ENCODE measurements at regions not wholly inside any gene's neighbourhood (a gene's known extent, or its start where the extent isn't known, plus 50 kb on each side); places are given as distances from the start of the nearest gene placed in this dataset.
"Not testable (repeated sequence)": the region's sequence is repeated elsewhere in the genome, so short reads cannot be mapped to it uniquely, and the experiment has no call there.

GRCh38 chr5:115751176-115751575 lies 65.3 kb downstream of the CDO1 start:
- H3K36me3 ChIP-seq = no peaks in the 10 kb centered on the region
- DNase-seq = no peak
- H3K4me3 ChIP-seq = no peak overlapping the region
- no peaks in the 10 kb centered on the region for H3K9me3 ChIP-seq
- 66 to 74% (median 69%) methylated on average over 2 of the region's 2 CpGs for WGBS, 4 donors
- no peak overlapping the region for H3K27ac ChIP-seq
- H3K4me1 ChIP-seq = no peaks in the 10 kb centered on the region
- H3K27me3 ChIP-seq = no peaks in the 10 kb centered on the region
- intact Hi-C loops (cut with DNase I) = no loop called here
- TF ChIP-seq CTCF (IDR thresholded peaks at IDR 0.05) = no peak
- TF ChIP-seq POLR2A (IDR thresholded peaks at IDR 0.05) = no peak
- no peak for ATAC-seq

- DNase-seq = no peak
- Histone ChIP-seq H3K4me1 (no peaks in the 10 kb centered on the region), H3K36me3 (no peaks in the 10 kb centered on the region), H3K27ac (no peak overlapping the region), H3K4me3 (no peak overlapping the region), H3K27me3 (no peaks in the 10 kb centered on the region), H3K9me3 (peaks cover 0 to 16% (median 4%) of the 10 kb centered on the region in 12 donors)
- no peak for TF ChIP-seq POLR2A (IDR thresholded peaks at IDR 0.05)
- no peak for TF ChIP-seq CTCF (IDR thresholded peaks at IDR 0.05)
- ATAC-seq = no peak
- intact Hi-C loops (cut with DNase I) = no loop called here
- WGBS, 4 donors = 36 to 51% (median 37%) methylated on average over 1 of the region's 1 CpG
Observed at GRCh38 chr5:115749016-115749415, 67.4 kb downstream of the CDO1 start.

GRCh38 chr5:115739245-115739644 lies 77.2 kb downstream of the CDO1 start:
- H3K36me3 ChIP-seq; H3K4me3 ChIP-seq; DNase-seq; H3K27ac ChIP-seq; ATAC-seq; intact Hi-C loops (cut with DNase I); H3K4me1 ChIP-seq; H3K27me3 ChIP-seq: not testable (repeated sequence)
- H3K9me3 ChIP-seq = peaks cover 0 to 29% (median 4%) of the 10 kb centered on the region in 12 donors
- 76 to 88% (median 84%) methylated on average over 6 of the region's 6 CpGs for WGBS, 4 donors

- H3K27ac ChIP-seq = no peak overlapping the region
- no peak overlapping the region for H3K4me3 ChIP-seq
- H3K9me3 ChIP-seq = peaks cover 0 to 25% (median under 1%) of the 10 kb centered on the region in 12 donors
- peaks cover 0 to 3% (median 0%) of the 10 kb centered on the region in 9 donors for H3K27me3 ChIP-seq
- no peak for DNase-seq
- TF ChIP-seq POLR2A (IDR thresholded peaks at IDR 0.05) = no peak
- TF ChIP-seq CTCF (IDR thresholded peaks at IDR 0.05) = no peak
- intact Hi-C loops (cut with DNase I) = no loop called here
- no peak for ATAC-seq
- 55 to 100% (median 93%) methylated on average over 1 of the region's 1 CpG for WGBS, 4 donors
- H3K36me3 ChIP-seq = no peaks in the 10 kb centered on the region
- H3K4me1 ChIP-seq = no peaks in the 10 kb centered on the region
Observed at GRCh38 chr5:115738830-115739229, 77.6 kb downstream of the CDO1 start.

- WGBS, 4 donors = 93 to 98% (median 95%) methylated on average over 1 of the region's 1 CpG
- Histone ChIP-seq H3K4me1 (no peaks in the 10 kb centered on the region), H3K27ac (no peak overlapping the region), H3K9me3 (peaks cover 0 to 13% (median 0%) of the 10 kb centered on the region in 12 donors), H3K27me3 (peaks cover 0 to 3% (median 0%) of the 10 kb centered on the region in 9 donors), H3K4me3 (no peak overlapping the region), H3K36me3 (no peaks in the 10 kb centered on the region)
- intact Hi-C loops (cut with DNase I) = no loop called here
- TF ChIP-seq POLR2A (IDR thresholded peaks at IDR 0.05) (no peak), CTCF (IDR thresholded peaks at IDR 0.05) (no peak)
- DNase-seq (no peak), ATAC-seq (no peak)
Observed at GRCh38 chr5:115737452-115737851, 79.0 kb downstream of the CDO1 start.

Data from heart left ventricle (tissue), 16 donors.